ENCODE measurements at regions not wholly inside any gene's neighbourhood (a gene's known extent, or its start where the extent isn't known, plus 50 kb on each side); places are given as distances from the start of the nearest gene placed in this dataset.

DNA sequence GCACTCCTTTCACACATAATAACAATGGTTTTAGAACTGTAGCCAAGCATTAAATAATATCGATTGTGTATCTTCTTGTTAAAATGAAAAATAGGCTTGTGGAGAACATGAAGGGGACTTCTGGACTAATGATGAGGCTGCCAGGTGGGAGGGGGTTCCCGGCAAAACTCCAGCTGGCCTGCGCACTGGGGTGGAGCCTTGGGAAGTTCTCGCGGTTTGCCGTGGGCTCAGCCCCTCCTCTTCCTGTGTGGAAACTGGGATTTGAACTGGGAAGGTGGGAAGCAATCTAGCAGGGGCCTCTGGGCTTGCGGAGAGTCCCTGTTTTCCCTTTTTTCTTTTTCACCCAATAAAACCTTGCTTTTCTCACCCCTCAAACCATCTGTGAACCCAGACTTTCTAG lies 113.7 kb upstream of the SLITRK1 start:
- TF ChIP-seq EZH2 (IDR thresholded peaks at IDR 0.05; ENCODE audit: borderline replicate concordance), result no peak
- TF ChIP-seq, protein P1, sequence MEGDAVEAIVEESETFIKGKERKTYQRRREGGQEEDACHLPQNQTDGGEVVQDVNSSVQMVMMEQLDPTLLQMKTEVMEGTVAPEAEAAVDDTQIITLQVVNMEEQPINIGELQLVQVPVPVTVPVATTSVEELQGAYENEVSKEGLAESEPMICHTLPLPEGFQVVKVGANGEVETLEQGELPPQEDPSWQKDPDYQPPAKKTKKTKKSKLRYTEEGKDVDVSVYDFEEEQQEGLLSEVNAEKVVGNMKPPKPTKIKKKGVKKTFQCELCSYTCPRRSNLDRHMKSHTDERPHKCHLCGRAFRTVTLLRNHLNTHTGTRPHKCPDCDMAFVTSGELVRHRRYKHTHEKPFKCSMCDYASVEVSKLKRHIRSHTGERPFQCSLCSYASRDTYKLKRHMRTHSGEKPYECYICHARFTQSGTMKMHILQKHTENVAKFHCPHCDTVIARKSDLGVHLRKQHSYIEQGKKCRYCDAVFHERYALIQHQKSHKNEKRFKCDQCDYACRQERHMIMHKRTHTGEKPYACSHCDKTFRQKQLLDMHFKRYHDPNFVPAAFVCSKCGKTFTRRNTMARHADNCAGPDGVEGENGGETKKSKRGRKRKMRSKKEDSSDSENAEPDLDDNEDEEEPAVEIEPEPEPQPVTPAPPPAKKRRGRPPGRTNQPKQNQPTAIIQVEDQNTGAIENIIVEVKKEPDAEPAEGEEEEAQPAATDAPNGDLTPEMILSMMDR (IDR thresholded peaks at IDR 0.05; ENCODE audit: poor library complexity), result no peak
- 97% methylated on average over 7 of the region's 7 CpGs for WGBS (ENCODE audit: low lambda C conversion rate, missing lambda C conversion rate)
- Histone ChIP-seq H3K4me1 (ENCODE audit: insufficient read depth) (no peaks in the 10 kb centered on the region), H3K4me2 (no peak overlapping the region), H3K27ac (no peak overlapping the region), H3K4me3 (no peak overlapping the region), H3K79me2 (no peaks in the 10 kb centered on the region), H3K27me3 (no peaks in the 10 kb centered on the region), H4K20me1 (ENCODE audit: insufficient read depth, poor library complexity, severe bottlenecking) (no peaks in the 10 kb centered on the region), H3K9me3 (ENCODE audit: low read depth) (no peaks in the 10 kb centered on the region), H2AFZ (no peak overlapping the region), H3K36me3 (replicated peaks; ENCODE audit: insufficient read depth, low read depth) (no peaks in the 10 kb centered on the region), H3K9me2 (replicated peaks; ENCODE audit: insufficient read depth) (no peaks in the 10 kb centered on the region)
- no peak for DNase-seq (ENCODE audit: low spot score)

DNA sequence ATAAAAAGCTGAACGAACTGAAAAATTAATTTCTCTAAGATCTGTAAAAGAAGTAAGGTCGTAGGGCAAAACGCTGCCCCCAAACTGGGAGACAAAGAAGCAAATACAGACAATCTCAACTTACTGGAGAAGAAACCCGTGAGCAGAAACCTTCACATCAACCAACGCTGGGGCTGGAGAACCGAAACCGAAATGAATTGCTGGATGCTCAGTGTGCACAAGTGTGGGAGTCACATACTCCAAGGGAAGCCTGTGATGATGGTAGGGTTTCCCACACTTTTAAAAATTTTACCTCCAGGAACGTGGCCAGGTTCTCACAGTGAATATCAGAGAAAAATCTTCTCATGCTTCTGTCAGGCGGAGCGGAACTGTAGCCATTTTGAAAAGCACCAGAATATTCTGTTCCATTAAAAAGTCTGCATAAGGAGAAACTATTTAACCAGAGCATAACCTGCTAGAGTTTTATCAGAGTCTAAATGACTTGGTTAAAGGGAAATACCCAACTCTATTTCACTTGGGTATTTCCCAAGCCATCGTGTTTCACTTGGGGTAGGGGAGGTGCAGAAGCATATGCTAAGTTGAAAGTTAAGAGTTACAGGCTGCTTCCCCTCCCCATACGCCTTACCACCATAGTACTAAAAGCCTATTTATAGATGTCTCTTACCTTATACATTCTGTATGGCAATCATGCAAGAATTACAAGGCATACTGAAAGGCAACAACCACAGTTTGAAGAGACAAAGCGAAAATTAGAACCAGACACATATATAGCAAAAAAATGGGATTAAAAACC lies 110.5 kb upstream of the SLITRK1 start:
- H3K4me3 ChIP-seq, result no peak overlapping the region
- H3K79me2 ChIP-seq, result no peaks in the 10 kb centered on the region
- H3K9me2 ChIP-seq (replicated peaks; ENCODE audit: insufficient read depth), result no peaks in the 10 kb centered on the region
- WGBS (ENCODE audit: low lambda C conversion rate, missing lambda C conversion rate), result 84% methylated on average over 13 of the region's 13 CpGs
- no peak overlapping the region for H3K27ac ChIP-seq
- no peak overlapping the region for H2AFZ ChIP-seq
- no peaks in the 10 kb centered on the region for H3K9me3 ChIP-seq (ENCODE audit: low read depth)
- no peaks in the 10 kb centered on the region for H3K27me3 ChIP-seq
- no peaks in the 10 kb centered on the region for H3K4me1 ChIP-seq (ENCODE audit: insufficient read depth)
- no peak overlapping the region for H3K4me2 ChIP-seq
- TF ChIP-seq EZH2phosphoT487 (IDR thresholded peaks at IDR 0.05; ENCODE audit: low read depth, severe bottlenecking, unreplicated experiment), result no peak
- H3K36me3 ChIP-seq (replicated peaks; ENCODE audit: insufficient read depth, low read depth), result no peaks in the 10 kb centered on the region
- no peaks in the 10 kb centered on the region for H4K20me1 ChIP-seq (ENCODE audit: insufficient read depth, poor library complexity, severe bottlenecking)
- DNase-seq (ENCODE audit: low spot score), result no peak

DNA sequence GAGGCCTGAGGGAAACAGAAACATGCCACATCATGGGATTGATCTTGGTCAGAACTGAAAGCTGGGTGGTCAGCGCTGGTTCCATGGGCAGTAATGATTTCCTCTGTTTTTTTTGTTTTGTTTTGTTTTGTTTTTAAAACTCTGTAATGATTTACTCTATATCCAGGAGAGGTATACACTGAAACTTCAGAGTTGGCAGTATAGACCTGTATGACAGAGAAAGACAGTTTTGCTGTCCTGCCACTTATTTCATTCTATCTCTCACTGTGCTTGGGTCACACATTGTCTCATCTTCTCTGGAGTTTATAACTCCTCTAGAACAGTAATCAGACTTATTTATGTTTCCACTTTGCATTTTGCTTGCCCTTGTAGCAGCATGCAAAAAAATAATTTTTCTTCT lies 105.1 kb upstream of the SLITRK1 start:
- no peaks in the 10 kb centered on the region for H3K4me1 ChIP-seq (ENCODE audit: insufficient read depth)
- 96% methylated on average over 1 of the region's 1 CpG for WGBS (ENCODE audit: low lambda C conversion rate, missing lambda C conversion rate)

DNA sequence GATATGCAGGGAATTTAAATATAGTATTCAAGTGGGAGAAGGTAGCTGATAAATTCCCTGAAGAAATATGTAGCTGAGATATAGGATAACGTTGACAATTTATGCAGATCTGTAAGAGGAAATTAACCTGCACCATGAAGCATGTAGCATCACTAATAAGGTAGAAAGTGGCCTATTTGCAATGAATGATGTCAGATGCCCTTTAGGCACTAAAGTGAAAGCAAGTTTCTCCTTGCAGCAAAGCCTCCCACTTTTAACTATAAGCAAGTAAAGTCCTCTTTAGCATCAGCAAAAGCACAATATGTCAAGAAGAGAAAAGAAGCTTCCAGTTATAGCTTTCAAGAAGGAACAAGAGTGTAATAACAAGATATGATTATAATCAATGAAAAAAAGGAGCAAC lies 102.5 kb upstream of the SLITRK1 start:
- H4K20me1 ChIP-seq (ENCODE audit: insufficient read depth, poor library complexity, severe bottlenecking), result no peaks in the 10 kb centered on the region
- WGBS (ENCODE audit: low lambda C conversion rate, missing lambda C conversion rate), result 62% methylated on average over 1 of the region's 1 CpG
- H3K9me3 ChIP-seq (ENCODE audit: low read depth), result no peaks in the 10 kb centered on the region
- no peaks in the 10 kb centered on the region for H3K79me2 ChIP-seq
- DNase-seq (ENCODE audit: low spot score), result no peak
- no peak overlapping the region for H3K4me3 ChIP-seq
- no peak overlapping the region for H2AFZ ChIP-seq
- no peaks in the 10 kb centered on the region for H3K9me2 ChIP-seq (replicated peaks; ENCODE audit: insufficient read depth)
- no peaks in the 10 kb centered on the region for H3K4me1 ChIP-seq (ENCODE audit: insufficient read depth)
- H3K4me2 ChIP-seq, result no peak overlapping the region
- no peaks in the 10 kb centered on the region for H3K27me3 ChIP-seq
- TF ChIP-seq EZH2 (IDR thresholded peaks at IDR 0.05; ENCODE audit: borderline replicate concordance) (no peak), EZH2phosphoT487 (IDR thresholded peaks at IDR 0.05; ENCODE audit: low read depth, severe bottlenecking, unreplicated experiment) (no peak)
- TF ChIP-seq, protein P1 (IDR thresholded peaks at IDR 0.05; ENCODE audit: poor library complexity), result no peak
- H3K36me3 ChIP-seq (replicated peaks; ENCODE audit: insufficient read depth, low read depth), result no peaks in the 10 kb centered on the region
- no peak overlapping the region for H3K27ac ChIP-seq

More for the DNA sequence above, 105.1 kb upstream of the SLITRK1 start:
- Histone ChIP-seq H3K79me2 (no peaks in the 10 kb centered on the region), H2AFZ (no peak overlapping the region), H3K4me3 (no peak overlapping the region), H3K27me3 (no peaks in the 10 kb centered on the region), H3K27ac (no peak overlapping the region), H3K36me3 (replicated peaks; ENCODE audit: insufficient read depth, low read depth) (no peaks in the 10 kb centered on the region), H4K20me1 (ENCODE audit: insufficient read depth, poor library complexity, severe bottlenecking) (no peaks in the 10 kb centered on the region), H3K4me2 (no peak overlapping the region), H3K9me3 (ENCODE audit: low read depth) (no peaks in the 10 kb centered on the region), H3K9me2 (replicated peaks; ENCODE audit: insufficient read depth) (no peaks in the 10 kb centered on the region)
- TF ChIP-seq, protein P1 (IDR thresholded peaks at IDR 0.05; ENCODE audit: poor library complexity), result no peak
- TF ChIP-seq EZH2 (IDR thresholded peaks at IDR 0.05; ENCODE audit: borderline replicate concordance) (no peak), EZH2phosphoT487 (IDR thresholded peaks at IDR 0.05; ENCODE audit: low read depth, severe bottlenecking, unreplicated experiment) (no peak)
- no peak for DNase-seq (ENCODE audit: low spot score)
